ENCODE measurements at regions not wholly inside any gene's neighbourhood (a gene's known extent, or its start where the extent isn't known, plus 50 kb on each side); places are given as distances from the start of the nearest gene placed in this dataset.

DNA sequence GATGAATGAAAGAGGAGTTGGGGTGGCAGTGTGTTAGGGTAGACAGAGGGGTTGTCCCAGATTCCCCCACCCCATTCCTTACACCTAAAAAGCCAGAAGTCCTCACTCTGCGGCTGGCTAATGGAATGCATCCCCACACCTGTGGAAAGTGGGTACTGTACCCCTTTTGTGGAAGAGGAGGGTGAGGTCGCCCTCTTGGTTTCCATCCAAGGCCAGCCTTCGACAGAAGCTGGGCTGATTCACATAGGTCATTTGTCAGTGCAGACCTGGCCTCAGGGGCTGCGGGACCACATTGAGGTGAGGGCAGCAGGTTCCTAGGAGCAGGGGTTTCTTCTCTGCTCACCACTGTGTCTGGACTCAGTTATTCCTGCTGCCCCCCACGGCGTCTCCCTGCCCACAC lies 671.6 kb downstream of the MATN1 start:
- Histone ChIP-seq H3K4me3 (no peak overlapping the region), H3K27me3 (no peaks in the 10 kb centered on the region), H3K4me1 (no peaks in the 10 kb centered on the region), H3K36me3 (no peaks in the 10 kb centered on the region), H3K9me3 (no peaks in the 10 kb centered on the region), H3K27ac (no peak overlapping the region)
- DNase-seq (ENCODE audit: low spot score in 2 of 2): peak in 1 of 2 donors; percentile 43
- no peak for TF ChIP-seq CTCF (IDR thresholded peaks at IDR 0.05)
- intact Hi-C loops (cut with DNase I): no loop called here

GRCh38 chr1:30049748-30050296 lies 673.6 kb downstream of the MATN1 start:
- intact Hi-C loops (cut with DNase I): no loop called here
- H3K27me3 ChIP-seq: no peaks in the 10 kb centered on the region
- peak in 1 of 2 donors; percentile 45 for DNase-seq (ENCODE audit: low spot score in 2 of 2)
- TF ChIP-seq CTCF (IDR thresholded peaks at IDR 0.05): no peak
- H3K4me1 ChIP-seq: no peaks in the 10 kb centered on the region
- H3K27ac ChIP-seq: no peak overlapping the region
- H3K9me3 ChIP-seq: no peaks in the 10 kb centered on the region
- no peak overlapping the region for H3K4me3 ChIP-seq
- no peaks in the 10 kb centered on the region for H3K36me3 ChIP-seq

GRCh38 chr1:30048905-30049304 lies 674.5 kb downstream of the MATN1 start:
- no peak for TF ChIP-seq CTCF (IDR thresholded peaks at IDR 0.05)
- no peak overlapping the region for H3K27ac ChIP-seq
- no peak overlapping the region for H3K4me3 ChIP-seq
- H3K36me3 ChIP-seq: no peaks in the 10 kb centered on the region
- no peaks in the 10 kb centered on the region for H3K4me1 ChIP-seq
- intact Hi-C loops (cut with DNase I): no loop called here
- H3K27me3 ChIP-seq: no peaks in the 10 kb centered on the region
- H3K9me3 ChIP-seq: no peaks in the 10 kb centered on the region
- no peak for DNase-seq (ENCODE audit: low spot score in 2 of 2)

DNA sequence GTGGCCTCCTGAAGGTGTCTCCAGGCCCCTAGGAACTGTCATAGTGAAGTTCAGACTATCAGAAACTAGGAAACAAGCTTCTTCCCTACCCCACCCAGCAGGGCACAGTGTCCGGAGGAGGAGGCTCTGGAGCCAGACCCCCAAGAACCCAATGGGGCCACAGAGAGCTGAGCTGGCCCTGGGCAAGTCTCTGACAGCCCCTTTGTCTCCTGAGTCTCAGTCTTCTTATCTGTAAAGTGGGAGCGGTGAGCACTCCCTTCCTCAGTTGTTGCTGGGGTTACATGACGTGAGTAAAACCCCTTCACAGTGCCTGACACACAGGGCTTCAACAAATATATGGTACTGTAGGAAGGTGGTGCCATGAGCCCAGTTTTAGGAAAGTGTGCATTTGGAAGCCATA lies 675.8 kb downstream of the MATN1 start:
- peak in 1 of 2 donors; percentile 33 for DNase-seq (ENCODE audit: low spot score in 2 of 2)
- TF ChIP-seq CTCF (IDR thresholded peaks at IDR 0.05): no peak
- Histone ChIP-seq H3K27me3 (no peaks in the 10 kb centered on the region), H3K27ac (no peak overlapping the region), H3K9me3 (no peaks in the 10 kb centered on the region), H3K36me3 (no peaks in the 10 kb centered on the region), H3K4me1 (no peaks in the 10 kb centered on the region), H3K4me3 (no peak overlapping the region)
- intact Hi-C loops (cut with DNase I): no loop called here

DNA sequence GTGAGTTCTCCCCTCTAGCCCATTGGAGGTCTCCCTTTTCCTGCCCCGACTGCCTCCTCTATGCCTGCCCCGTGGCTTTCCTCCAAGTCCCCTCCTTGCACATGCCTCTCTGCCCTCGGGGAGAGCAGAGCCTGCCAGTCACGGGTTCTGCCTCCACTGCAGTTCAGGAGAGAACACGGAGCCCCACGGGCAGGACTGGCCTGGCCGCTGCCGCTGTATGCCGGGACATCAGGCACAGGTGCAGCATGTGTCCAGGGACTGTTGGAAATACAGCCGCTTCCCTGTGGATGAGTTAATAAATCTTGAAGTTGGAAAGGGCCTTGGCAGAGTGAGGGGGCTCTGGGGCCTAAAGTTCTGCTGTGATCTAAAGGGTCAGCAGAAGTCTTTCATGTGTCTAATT lies 676.6 kb downstream of the MATN1 start:
- Histone ChIP-seq H3K27ac (no peak overlapping the region), H3K9me3 (no peaks in the 10 kb centered on the region), H3K4me3 (no peak overlapping the region), H3K27me3 (no peaks in the 10 kb centered on the region), H3K36me3 (no peaks in the 10 kb centered on the region), H3K4me1 (no peaks in the 10 kb centered on the region)
- intact Hi-C loops (cut with DNase I): no loop called here
- DNase-seq (ENCODE audit: low spot score in 2 of 2): peak in 1 of 2 donors; percentile 46
- no peak for TF ChIP-seq CTCF (IDR thresholded peaks at IDR 0.05)
